ENCODE measurements at regions not wholly inside any gene's neighbourhood (a gene's known extent, or its start where the extent isn't known, plus 50 kb on each side); places are given as distances from the start of the nearest gene placed in this dataset.

DNA sequence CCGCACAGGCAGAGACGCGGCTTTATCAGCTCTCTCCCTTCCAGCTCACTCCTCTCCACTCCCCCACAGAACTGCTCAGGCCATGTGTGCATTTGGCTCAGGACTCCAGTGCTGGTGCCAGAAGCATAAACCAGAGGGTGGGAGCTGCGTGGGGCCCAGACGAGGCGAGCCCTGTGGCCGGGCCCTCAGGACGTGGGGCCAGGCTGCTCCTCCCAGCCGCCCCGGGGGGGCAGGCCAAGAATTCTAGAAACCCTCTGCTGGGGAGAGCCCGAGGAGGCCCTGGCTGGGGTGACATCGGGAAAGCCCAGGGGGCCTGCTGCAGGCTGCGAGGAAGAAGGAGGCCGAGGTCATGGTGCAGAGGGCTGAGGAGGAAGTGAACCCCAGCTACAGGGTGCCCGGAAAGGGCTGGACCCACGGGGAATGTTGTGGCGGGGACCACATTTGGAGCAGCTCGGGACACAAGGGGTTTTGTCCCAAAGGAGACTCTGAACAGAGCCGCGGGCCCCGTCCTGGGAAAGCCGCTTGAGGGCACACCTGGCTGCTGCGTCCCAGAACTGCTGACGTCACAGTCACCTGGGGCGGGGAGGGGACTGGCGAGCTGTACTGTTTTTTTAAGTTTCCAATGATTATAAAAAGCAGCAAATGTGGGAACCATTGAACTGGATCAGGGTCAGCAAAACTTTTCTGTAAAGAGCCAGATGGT, 107.1 kb downstream of the BANF2 start:
- peak in 10 of 11 donors; percentile 55 to 88 (median 79) for DNase-seq (ENCODE audit: extremely low read depth in 1 of 11, low read depth in 9 of 11, low spot score in 4 of 11)

- DNase-seq (ENCODE audit: extremely low read depth in 1 of 11, low read depth in 9 of 11, low spot score in 4 of 11), result no peak
Measured at GRCh38 chr20:17806107-17806506, 106.3 kb downstream of the BANF2 start.

DNA sequence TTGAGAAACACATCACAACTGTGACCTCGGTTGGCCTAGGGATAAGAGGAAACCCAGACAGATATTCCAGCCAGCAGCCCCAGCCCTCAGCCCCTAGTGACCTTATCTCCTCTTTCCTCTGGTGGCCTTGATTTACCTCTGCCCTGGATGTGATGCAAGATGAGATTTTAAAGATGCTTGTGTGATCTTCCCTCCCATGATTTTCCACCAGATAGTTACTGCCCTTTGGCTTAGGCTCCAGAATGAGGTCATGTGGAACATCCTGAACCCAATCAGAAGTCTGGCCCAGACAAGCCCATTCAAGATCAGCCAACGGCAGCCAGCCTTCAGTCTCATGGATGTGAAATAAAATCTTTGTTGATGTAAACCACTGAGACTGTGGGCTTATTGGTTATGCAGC, 104.0 kb downstream of the BANF2 start:
- no peak for DNase-seq (ENCODE audit: extremely low read depth in 1 of 11, low read depth in 9 of 11, low spot score in 4 of 11)

DNA sequence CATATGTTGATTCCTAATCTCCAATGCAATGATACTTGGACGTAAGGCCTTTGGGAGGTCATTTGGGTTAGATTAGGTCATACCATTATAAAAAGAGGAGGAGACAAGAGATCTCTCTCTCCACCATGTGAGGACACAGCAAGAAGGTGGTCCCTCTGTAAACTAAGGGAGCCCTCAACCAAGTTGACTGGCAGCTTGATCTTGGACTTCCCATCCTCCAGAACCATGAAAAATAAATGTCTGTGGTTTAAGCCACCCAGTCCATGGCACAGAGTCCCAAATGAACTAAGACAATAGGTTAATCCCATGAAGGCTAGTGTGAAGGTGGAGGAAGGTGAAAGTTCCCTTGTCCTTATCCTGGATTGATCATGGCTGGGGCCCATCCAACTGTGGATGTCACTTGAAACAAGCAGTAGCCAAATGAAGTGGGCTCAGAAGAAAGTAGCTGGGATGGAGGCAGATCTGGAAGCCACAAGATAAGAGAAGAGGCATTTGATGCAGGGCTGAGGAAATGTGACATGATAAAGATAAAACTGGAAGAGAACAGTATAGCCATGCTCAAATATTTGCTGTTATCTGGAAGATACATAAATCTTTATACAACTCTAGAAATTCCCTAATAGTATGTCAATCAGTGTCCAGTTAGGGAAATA, 99.9 kb downstream of the BANF2 start:
- no peak for DNase-seq (ENCODE audit: extremely low read depth in 1 of 11, low read depth in 9 of 11, low spot score in 4 of 11)

GRCh38 chr20:17798601-17799000, 98.8 kb downstream of the BANF2 start:
- DNase-seq (ENCODE audit: extremely low read depth in 1 of 11, low read depth in 9 of 11, low spot score in 4 of 11), result no peak

GRCh38 chr20:17797579-17797978, 97.8 kb downstream of the BANF2 start:
- DNase-seq (ENCODE audit: extremely low read depth in 1 of 11, low read depth in 9 of 11, low spot score in 4 of 11), result no peak

- DNase-seq (ENCODE audit: extremely low read depth in 1 of 11, low read depth in 9 of 11, low spot score in 4 of 11), result no peak
Measured at GRCh38 chr20:17797161-17797560, 97.4 kb downstream of the BANF2 start.

DNA sequence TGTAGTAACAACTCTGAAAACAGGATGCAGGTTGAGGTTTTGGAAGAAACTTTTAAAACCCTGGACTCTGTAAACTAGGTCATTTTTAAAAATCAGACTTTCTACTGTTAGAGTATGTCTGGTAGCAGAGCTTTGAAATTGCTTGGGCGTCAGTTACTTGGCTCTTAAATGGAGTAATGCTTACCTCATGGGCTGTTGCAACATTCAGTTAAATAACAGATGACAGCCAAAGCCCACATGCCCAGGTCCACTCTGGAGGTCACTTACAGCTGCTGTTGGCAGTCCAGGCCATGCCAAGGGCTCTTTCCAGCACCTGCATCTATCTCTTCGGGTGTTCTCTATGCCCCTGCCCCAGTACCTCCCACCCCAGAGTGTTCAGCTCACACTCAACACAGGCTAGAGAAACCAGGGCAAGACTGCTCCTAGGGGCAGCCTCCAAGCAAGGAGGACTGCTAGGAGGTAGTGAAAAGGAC, 96.4 kb downstream of the BANF2 start:
- DNase-seq (ENCODE audit: extremely low read depth in 1 of 11, low read depth in 9 of 11, low spot score in 4 of 11), result no peak

DNA sequence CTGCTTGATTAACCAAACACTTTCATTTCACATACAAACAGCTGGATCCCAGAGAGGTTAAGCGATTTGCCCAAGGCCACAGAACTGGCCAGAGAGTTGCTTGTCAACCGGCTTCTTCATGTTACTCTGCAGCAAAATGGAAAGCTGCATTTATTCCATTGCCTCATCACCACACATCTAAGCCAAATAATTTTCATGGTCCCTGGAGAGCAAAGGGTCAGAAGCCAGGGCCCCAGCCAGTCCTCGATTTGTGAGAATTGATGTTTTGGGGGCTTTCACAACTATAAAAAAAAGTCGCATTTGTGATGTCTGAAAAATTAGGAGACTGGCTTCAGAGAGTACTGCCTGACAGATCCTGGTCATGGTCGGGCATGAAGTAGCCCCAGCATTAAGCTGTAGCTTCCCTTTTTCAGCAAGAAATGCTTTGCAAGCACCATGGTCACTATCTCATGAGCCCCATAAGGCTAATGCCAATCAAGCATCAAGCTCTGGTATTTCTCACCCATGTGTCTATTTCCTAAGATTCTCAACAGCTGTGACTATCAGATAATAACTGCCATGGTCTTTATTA, 95.8 kb downstream of the BANF2 start:
- DNase-seq (ENCODE audit: extremely low read depth in 1 of 11, low read depth in 9 of 11, low spot score in 4 of 11), result no peak

DNA sequence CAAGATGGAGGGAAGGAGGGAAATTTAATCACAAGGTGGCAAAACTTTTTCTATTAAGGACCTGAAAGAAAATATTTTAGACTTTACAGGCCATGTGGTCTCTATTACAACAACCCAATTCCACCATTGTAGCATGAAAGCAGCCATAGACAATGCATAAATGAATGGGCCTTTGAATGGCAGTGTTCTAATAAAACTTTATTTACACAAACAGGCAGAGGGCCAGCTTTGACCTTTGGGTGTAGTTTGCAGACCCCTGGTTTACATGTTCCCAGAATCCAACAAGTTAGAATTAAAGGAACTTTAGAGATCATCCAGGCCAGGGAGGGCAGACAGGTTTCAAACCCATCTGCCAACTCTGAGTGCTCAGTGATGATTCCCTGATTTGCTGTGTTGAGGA, 95.2 kb downstream of the BANF2 start:
- no peak for DNase-seq (ENCODE audit: extremely low read depth in 1 of 11, low read depth in 9 of 11, low spot score in 4 of 11)

DNA sequence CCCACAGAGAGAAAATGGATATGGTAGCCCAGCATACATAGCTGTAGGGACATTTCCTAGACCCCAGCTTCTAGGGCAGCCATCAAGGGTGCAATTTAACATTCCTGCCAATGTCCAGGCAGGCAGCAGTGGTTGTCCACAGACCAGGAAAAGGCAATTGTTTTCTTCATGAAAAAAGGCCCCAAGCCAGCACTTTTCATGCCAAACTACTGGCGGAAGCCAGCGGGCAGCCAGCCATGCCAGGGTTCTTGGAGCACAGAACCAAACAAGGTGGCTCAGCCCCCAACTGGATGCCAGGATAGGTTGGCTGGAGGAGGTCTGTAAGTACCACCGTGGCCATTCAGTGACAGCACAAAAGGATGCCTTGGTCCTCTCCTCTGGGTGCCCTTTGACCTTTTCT, 94.6 kb downstream of the BANF2 start:
- DNase-seq (ENCODE audit: extremely low read depth in 1 of 11, low read depth in 9 of 11, low spot score in 4 of 11), result no peak

DNA sequence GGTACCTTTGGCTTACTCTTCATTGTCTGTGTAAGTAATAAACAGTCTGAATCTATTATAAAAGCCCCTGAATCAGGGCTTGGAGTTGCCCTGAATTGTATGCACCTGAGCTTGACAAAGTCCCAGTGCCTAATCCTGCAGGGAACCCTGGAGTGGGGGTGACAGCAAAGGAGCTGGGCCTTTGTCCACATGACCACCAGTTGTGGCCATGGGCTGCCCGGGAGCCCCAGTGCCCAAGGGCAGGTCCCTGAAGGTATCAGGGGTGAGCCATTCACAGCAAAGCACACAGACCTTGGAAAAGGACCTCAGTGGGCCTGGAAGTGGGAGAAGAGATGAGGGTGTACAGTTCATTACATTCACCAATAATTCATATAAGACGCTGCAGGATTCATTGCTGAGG, 94.2 kb downstream of the BANF2 start:
- no peak for DNase-seq (ENCODE audit: extremely low read depth in 1 of 11, low read depth in 9 of 11, low spot score in 4 of 11)

- DNase-seq (ENCODE audit: extremely low read depth in 1 of 11, low read depth in 9 of 11, low spot score in 4 of 11), result no peak
Measured at GRCh38 chr20:17790296-17790695, 90.5 kb downstream of the BANF2 start.

- no peak for DNase-seq (ENCODE audit: extremely low read depth in 1 of 11, low read depth in 9 of 11, low spot score in 4 of 11)
Measured at GRCh38 chr20:17787816-17788215, 88.0 kb downstream of the BANF2 start.

DNA sequence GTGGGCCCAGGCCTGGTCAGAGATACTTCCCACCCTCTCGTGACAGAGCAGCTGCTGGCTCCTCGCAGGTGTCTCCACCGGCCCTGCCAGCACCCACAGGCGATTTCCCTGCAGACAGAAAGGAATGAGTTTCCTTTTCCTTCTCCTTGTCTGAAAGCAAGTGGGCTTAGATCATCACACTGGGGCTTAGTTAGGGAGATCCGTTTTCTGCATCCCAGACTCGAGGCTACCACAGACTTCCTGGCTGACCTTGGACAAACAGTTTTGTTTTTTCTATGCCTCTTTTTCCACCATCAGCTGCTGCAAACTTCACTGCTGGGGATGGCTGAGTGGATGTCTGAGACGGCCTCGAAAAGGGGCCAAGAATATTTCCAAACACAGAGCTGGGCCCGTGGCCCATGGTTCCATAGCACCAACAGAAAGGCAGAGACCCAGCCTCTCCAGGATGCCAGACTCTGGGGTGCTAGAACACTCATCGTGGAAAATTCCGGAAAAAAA, 86.5 kb downstream of the BANF2 start:
- no peak for DNase-seq (ENCODE audit: extremely low read depth in 1 of 11, low read depth in 9 of 11, low spot score in 4 of 11)
